H1 (cell line): ENCODE measurements at regions not wholly inside any gene's neighbourhood (a gene's known extent, or its start where the extent isn't known, plus 50 kb on each side); places are given as distances from the start of the nearest gene placed in this dataset.

Source experiments
- CTCF ChIA-PET: fragments of 300-600 bp; sonication (Branson Sonifier 250); formaldehyde crosslinking; loops from one replicate; lab custom pipeline; 2021; ENCODE audit not compliant: partially characterized antibody; lab: Charles Lee
- POLR2A ChIA-PET: fragments of 300-600 bp; sonication (Branson Sonifier 250); formaldehyde crosslinking; loops from one replicate; lab custom pipeline; 2021; ENCODE audit warnings: inconsistent platforms; ENCODE audit not compliant: partially characterized antibody; lab: Charles Lee
- DNase-seq, 2 experiments: peaks; one replicate each; pipeline versions ENCODE4 v3.0.0 to v3.0.0-alpha.2; 2010 to 2022; ENCODE audit warnings: low spot score in 2 of 2, low read depth in 1 of 2, mixed read lengths in 1 of 2
- FAIRE-seq: peaks from 2 replicates; lab custom pipeline; 2011; peaks lifted over from hg19 to GRCh38; lab: Jason Lieb, UNC
- H2AFZ ChIP-seq: 2 replicates; pipeline ENCODE4 v1.8.1; 2012; ENCODE audit warnings: low read length, inconsistent platforms
- H2AK5ac ChIP-seq: 2 replicates; pipeline ENCODE4 v1.6.1; 2013; ENCODE audit warnings: low read depth, low read length
- H2BK120ac ChIP-seq: replicated peaks from 2 replicates; pipeline ENCODE3; 2013; ENCODE audit warnings: low read depth, low read length, inconsistent platforms
- H2BK12ac ChIP-seq: 2 replicates; pipeline ENCODE4 v1.6.1; 2013; ENCODE audit warnings: low read depth, low read length
- H2BK15ac ChIP-seq: 2 replicates; pipeline ENCODE4 v1.6.1; 2013; ENCODE audit warnings: low read length
- H2BK20ac ChIP-seq: 2 replicates; pipeline ENCODE4 v1.6.1; 2013; ENCODE audit warnings: low read length
- H2BK5ac ChIP-seq: 2 replicates; pipeline ENCODE4 v1.6.1; 2013; ENCODE audit warnings: low read depth, low read length
- H3K14ac ChIP-seq: 2 replicates; pipeline ENCODE4 v1.6.1; 2013; ENCODE audit warnings: inconsistent platforms; ENCODE audit not compliant: insufficient read length
- H3K18ac ChIP-seq: 2 replicates; pipeline ENCODE4 v1.6.1; 2013; ENCODE audit warnings: low read length; ENCODE audit errors: extremely low read depth
- H3K23ac ChIP-seq: 2 replicates; pipeline ENCODE4 v1.6.1; 2013; ENCODE audit warnings: inconsistent platforms; ENCODE audit not compliant: insufficient read length
- H3K23me2 ChIP-seq: 2 replicates; pipeline ENCODE4 v1.6.1; 2013; ENCODE audit warnings: low read depth, low read length
- H3K27ac ChIP-seq: 2 replicates; pipeline ENCODE4 v1.6.1; 2011; ENCODE audit warnings: low read depth, low read length, inconsistent platforms
- H3K27me3 ChIP-seq, 4 experiments: replicated peaks in 1 of 4; 1 replicate in 1 of 4; 2 replicates in 3 of 4; pipeline versions ENCODE4 v1.6.1 to v1.8.1; 2011 to 2013; ENCODE audit warnings: low read length in 3 of 4, mild to moderate bottlenecking in 3 of 4, inconsistent platforms in 2 of 4, mixed read lengths in 2 of 4, moderate library complexity in 1 of 4; ENCODE audit not compliant: control insufficient read depth in 3 of 4, insufficient read depth in 3 of 4; ENCODE audit errors: extremely low read depth in 1 of 4
- H3K36me3 ChIP-seq, 4 experiments: 2 replicates each; pipeline versions ENCODE4 v1.6.1 to v1.8.1; 2011 to 2013; ENCODE audit warnings: mild to moderate bottlenecking in 4 of 4, low read length in 3 of 4, moderate library complexity in 2 of 4, control low read depth in 1 of 4, inconsistent platforms in 1 of 4; ENCODE audit not compliant: insufficient read depth in 4 of 4, control insufficient read depth in 2 of 4
- H3K4ac ChIP-seq: replicated peaks from 2 replicates; pipeline ENCODE3; 2013; ENCODE audit warnings: low read length, low read depth, mixed read lengths, inconsistent platforms; ENCODE audit not compliant: insufficient read length
- H3K4me1 ChIP-seq, 4 experiments: replicated peaks in 1 of 4; 1 replicate in 1 of 4; 2 replicates in 3 of 4; pipeline versions ENCODE4 v1.6.1 to v1.8.1; 2011 to 2013; ENCODE audit warnings: low read length in 3 of 4, inconsistent platforms in 2 of 4, mixed read lengths in 1 of 4; ENCODE audit not compliant: insufficient read depth in 4 of 4, control insufficient read depth in 3 of 4
- H3K4me2 ChIP-seq, 2 experiments: 2 replicates each; pipeline versions ENCODE4 v1.6.1 to v1.8.1; 2011 to 2013; ENCODE audit warnings: low read depth in 2 of 2, low read length in 2 of 2, control low read depth in 1 of 2, inconsistent platforms in 1 of 2, mild to moderate bottlenecking in 1 of 2; ENCODE audit not compliant: insufficient read depth in 1 of 2
- H3K4me3 ChIP-seq, 4 experiments: fragments of 200-600, 300-600 bp in 1 of 4; sonication (generic), shearing (Covaris generic), sonication (Bioruptor Twin) in 1 of 4; 2 replicates each; pipeline versions ENCODE4 v1.5.1 to v1.8.1; 2011 to 2016; ENCODE audit warnings: low read length in 4 of 4, low read depth in 3 of 4, control low read depth in 2 of 4, inconsistent platforms in 2 of 4, mild to moderate bottlenecking in 2 of 4, mixed read lengths in 1 of 4, moderate library complexity in 1 of 4; ENCODE audit not compliant: insufficient read depth in 2 of 4; ENCODE audit errors: extremely low read depth in 1 of 4
- H3K56ac ChIP-seq: replicated peaks from 2 replicates; pipeline ENCODE3; 2013; ENCODE audit warnings: low read depth, mild to moderate bottlenecking, mixed read lengths, low read length, inconsistent platforms; ENCODE audit not compliant: insufficient read length
- H3K79me1 ChIP-seq: 2 replicates; pipeline ENCODE4 v1.6.1; 2013; ENCODE audit warnings: low read depth, low read length, control low read depth
- H3K79me2 ChIP-seq, 2 experiments: 2 replicates each; pipeline versions ENCODE4 v1.6.1 to v1.8.1; 2012 to 2013; ENCODE audit warnings: low read length in 2 of 2, mild to moderate bottlenecking in 2 of 2, inconsistent platforms in 1 of 2; ENCODE audit not compliant: insufficient read depth in 2 of 2, control insufficient read depth in 1 of 2
- H3K9ac ChIP-seq, 4 experiments: replicated peaks in 1 of 4; 1 replicate in 1 of 4; 2 replicates in 3 of 4; pipeline versions ENCODE4 v1.6.1 to v1.8.1; 2011 to 2013; ENCODE audit warnings: low read depth in 3 of 4, low read length in 3 of 4, control low read depth in 2 of 4, mild to moderate bottlenecking in 2 of 4, moderate library complexity in 2 of 4, inconsistent platforms in 1 of 4; ENCODE audit errors: extremely low read depth in 1 of 4
- H3K9me3 ChIP-seq, 2 experiments: 2 replicates each; pipeline versions ENCODE4 v1.6.1 to v1.8.1; 2012 to 2013; ENCODE audit warnings: mild to moderate bottlenecking in 2 of 2, moderate library complexity in 2 of 2, control low read depth in 1 of 2, inconsistent platforms in 1 of 2, low read depth in 1 of 2, low read length in 1 of 2, mixed read lengths in 1 of 2; ENCODE audit not compliant: insufficient read depth in 2 of 2
- H4K20me1 ChIP-seq, 2 experiments: replicated peaks in 1 of 2; 2 replicates each; pipeline versions ENCODE3 to v1.8.1; 2011 to 2013; ENCODE audit warnings: inconsistent platforms in 2 of 2, low read length in 2 of 2, mild to moderate bottlenecking in 1 of 2; ENCODE audit not compliant: insufficient read depth in 2 of 2, control insufficient read depth in 1 of 2
- H4K5ac ChIP-seq: 2 replicates; pipeline ENCODE4 v1.6.1; 2013; ENCODE audit warnings: low read length, low read depth, mixed read lengths, inconsistent platforms; ENCODE audit not compliant: insufficient read length
- H4K8ac ChIP-seq: 2 replicates; pipeline ENCODE4 v1.8.0; 2013; ENCODE audit warnings: mild to moderate bottlenecking, moderate library complexity, low read length, inconsistent platforms; ENCODE audit not compliant: insufficient read depth; ENCODE audit errors: extremely low read depth
- H4K91ac ChIP-seq: replicated peaks from 2 replicates; pipeline ENCODE3; 2013; ENCODE audit warnings: low read length, mixed read lengths, inconsistent platforms; ENCODE audit not compliant: insufficient read length
- CHD7 ChIP-seq: fragments of 300-600 bp; sonication (generic); IDR thresholded peaks from 2 replicates; pipeline ENCODE4 v1.7.1; 2012; ENCODE audit warnings: low read length, moderate library complexity, mild to moderate bottlenecking, inconsistent platforms; ENCODE audit not compliant: insufficient replicate concordance
- WGBS, 2 experiments: shearing (Covaris generic) in 1 of 2; methylation state at CpG; one replicate each; pipeline versions ENCODE4 v1.1.6 to v1.1.7; 2013 to 2015; ENCODE audit warnings: low lambda C conversion rate in 2 of 2, mixed read lengths in 2 of 2, inconsistent platforms in 1 of 2, low coverage in 1 of 2, missing lambda C conversion rate in 1 of 2; ENCODE audit not compliant: insufficient replicate concordance in 2 of 2, insufficient coverage in 1 of 2, insufficient read length in 1 of 2; ENCODE audit errors: extremely low coverage in 1 of 2, missing lambda C conversion rate in 1 of 2; 5-methylcytosine and 5-hydroxymethylcytosine counted together

DNA sequence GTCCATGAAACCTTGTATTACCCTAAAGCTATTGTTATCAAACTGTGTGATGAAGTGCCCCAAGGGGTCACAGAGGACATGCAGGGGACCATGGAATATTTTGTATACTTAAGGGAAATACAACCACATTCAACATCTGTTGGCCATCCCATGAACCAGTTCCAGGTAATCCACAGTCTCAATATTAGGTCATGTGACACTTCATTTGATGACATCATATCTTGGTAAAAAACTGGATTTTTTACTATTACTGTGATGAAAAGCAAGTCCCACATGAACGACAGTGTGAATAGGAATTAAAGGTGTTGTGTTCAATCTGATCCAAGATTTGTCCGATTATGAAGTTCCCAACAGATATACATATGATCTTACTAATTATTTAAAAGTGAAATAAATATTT is 355.2 kb downstream of the IRS2 start:
- ChIA-PET POLR2A (no interaction called here), CTCF (no interaction called here)
- Histone ChIP-seq H3K4me1 (no peaks in the 10 kb centered on the region), H2BK20ac (no peak overlapping the region), H3K4me2 (no peak overlapping the region), H2AK5ac (no peak overlapping the region), H2BK120ac (no peak overlapping the region), H2BK5ac (no peak overlapping the region), H3K14ac (no peak overlapping the region), H2BK15ac (no peak overlapping the region), H3K23me2 (no peaks in the 10 kb centered on the region), H2AFZ (no peak overlapping the region), H3K36me3 (no peaks in the 10 kb centered on the region), H3K27ac (no peak overlapping the region), H3K79me2 (no peaks in the 10 kb centered on the region), H2BK12ac (no peak overlapping the region), H3K18ac (no peak overlapping the region), H3K9ac (no peak overlapping the region), H4K91ac (no peak overlapping the region), H3K27me3 (no peaks in the 10 kb centered on the region), H3K79me1 (no peaks in the 10 kb centered on the region), H4K20me1 (no peaks in the 10 kb centered on the region), H3K4ac (no peak overlapping the region), H4K8ac (no peak overlapping the region), H3K9me3 (peaks cover 11% of the 10 kb centered on the region in 2 experiments; a peak in 3 of 4 replicates), H3K56ac (no peak overlapping the region), H3K23ac (no peak overlapping the region), H3K4me3 (no peak overlapping the region), H4K5ac (no peak overlapping the region)
- no peak for FAIRE-seq
- no peak for DNase-seq
- WGBS, 2 experiments, result 47% methylated on average over 2 of the region's 2 CpGs; no CpG with 5 or more reads in 1 of the 2 experiments
- no peak for TF ChIP-seq CHD7
